GM18868 (cell line): ENCODE measurements at regions not wholly inside any gene's neighbourhood (a gene's known extent, or its start where the extent isn't known, plus 50 kb on each side); places are given as distances from the start of the nearest gene placed in this dataset.

ENCODE experiments used
- ATAC-seq: cut with Tn5 transposase; IDR thresholded peaks from one replicate; pipeline ENCODE4 v1.9.1; 2021; ENCODE audit warnings: mild to moderate bottlenecking, moderate library complexity; ENCODE audit not compliant: unreplicated experiment

GRCh38 chr11:70669871-70670675, 271.7 kb downstream of the CTTN start:
- ATAC-seq = no peak

DNA sequence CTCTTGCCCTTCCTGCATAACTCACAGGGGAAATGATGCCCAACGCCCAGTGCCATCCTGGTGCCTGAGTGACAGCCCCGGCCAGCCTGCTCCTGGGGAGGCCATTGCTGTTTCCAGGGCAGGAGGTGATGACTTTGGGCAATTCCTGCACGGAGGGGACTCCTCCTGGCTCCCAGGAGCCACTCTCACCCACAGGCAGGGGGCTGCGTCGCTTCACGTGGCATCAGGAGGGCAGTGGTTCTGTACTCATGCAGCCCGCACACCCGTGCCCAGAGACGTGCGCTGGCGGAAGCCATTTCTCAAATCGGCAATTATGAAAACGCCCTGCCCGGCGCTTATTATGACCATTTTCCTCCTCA, 272.3 kb downstream of the CTTN start:
- ATAC-seq = no peak

GRCh38 chr11:70671083-70671482, 272.8 kb downstream of the CTTN start:
- no peak for ATAC-seq

GRCh38 chr11:70671611-70672010, 273.3 kb downstream of the CTTN start:
- ATAC-seq = no peak

- no peak for ATAC-seq
Measured at GRCh38 chr11:70672991-70673653, 274.8 kb downstream of the CTTN start.

DNA sequence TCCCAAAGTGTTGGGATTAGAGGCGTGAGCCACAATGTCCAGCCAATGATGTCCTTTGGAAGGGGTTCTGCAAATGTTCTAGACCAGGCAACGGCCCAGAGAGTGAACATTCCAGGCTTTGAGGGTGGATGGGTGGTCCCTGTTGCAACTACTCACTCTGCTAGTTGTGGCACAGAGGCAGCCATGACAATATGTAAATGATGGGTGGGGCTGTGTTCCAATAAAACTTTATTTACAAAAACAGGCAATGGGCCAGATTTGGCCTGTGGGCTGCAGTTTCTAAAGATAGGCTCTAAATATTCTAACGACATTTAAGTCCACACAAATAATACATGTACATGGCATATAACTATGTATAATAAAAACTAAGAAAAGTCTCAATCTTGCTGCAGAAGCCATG, 276.3 kb downstream of the CTTN start:
- no peak for ATAC-seq

DNA sequence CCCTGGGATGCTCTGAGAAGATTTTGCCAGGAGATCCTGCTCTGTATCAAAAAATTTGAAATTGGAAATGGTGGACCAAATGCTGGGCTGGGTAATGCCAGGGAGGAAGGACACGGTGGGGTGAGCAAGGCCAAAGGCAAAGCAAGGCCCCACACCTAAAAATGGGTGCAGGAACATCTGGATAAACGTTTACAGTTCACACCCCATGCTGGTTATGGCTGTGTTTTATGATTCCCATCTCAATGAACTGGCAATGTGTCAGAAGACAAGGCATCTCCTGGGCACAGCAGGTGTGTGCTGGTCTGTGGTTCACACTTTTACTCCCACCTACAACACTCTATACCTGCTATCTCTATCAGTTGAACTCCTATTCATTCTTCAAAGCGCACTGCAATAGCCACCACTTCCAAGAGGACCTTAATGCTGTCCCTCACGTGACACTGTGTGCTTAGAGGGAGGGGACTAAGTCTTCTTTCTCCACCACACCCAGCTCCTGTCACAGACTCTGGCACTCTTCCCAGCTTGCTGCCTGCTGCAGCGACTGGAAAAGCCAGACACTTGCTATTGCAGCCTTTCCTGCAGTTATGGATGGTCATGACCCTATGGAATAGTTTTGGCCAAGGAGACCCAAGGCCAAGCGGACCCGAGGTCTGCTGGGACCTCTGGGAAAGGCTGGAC, 277.5 kb downstream of the CTTN start:
- ATAC-seq = no peak

DNA sequence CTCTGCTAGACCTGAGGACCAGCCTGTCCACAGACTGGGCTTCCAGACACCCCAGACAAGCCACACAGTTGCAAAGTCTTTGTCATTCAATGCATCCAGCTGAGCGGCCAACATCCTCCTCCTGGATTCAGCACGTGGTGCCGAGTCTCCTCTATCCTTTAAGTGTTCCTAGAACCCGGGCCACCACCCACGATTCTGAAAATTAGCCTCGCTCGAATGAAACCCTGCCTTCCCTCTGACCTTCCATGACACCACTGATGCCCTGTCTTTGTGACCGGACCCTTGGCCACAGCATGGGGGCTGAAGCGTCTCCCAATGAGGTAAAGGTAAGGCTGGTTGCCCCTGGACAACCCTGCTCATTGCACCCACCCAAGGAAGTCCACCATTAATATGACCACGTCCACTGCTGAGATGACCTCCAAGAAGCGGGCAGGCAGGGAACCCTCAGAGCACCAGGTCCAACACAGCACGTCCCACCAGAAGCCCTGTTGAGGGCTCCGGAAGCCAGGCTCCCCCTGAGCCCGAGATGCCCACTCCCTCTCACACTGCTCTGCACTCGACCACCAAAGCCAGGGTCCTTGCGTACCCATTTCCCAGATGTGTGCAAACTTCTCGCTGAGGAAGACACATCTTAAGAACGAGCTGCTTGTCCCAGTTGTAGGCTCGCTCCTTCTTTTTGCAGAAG, 279.0 kb downstream of the CTTN start:
- ATAC-seq = no peak

- no peak for ATAC-seq
Measured at GRCh38 chr11:70678931-70679900, 280.9 kb downstream of the CTTN start.

DNA sequence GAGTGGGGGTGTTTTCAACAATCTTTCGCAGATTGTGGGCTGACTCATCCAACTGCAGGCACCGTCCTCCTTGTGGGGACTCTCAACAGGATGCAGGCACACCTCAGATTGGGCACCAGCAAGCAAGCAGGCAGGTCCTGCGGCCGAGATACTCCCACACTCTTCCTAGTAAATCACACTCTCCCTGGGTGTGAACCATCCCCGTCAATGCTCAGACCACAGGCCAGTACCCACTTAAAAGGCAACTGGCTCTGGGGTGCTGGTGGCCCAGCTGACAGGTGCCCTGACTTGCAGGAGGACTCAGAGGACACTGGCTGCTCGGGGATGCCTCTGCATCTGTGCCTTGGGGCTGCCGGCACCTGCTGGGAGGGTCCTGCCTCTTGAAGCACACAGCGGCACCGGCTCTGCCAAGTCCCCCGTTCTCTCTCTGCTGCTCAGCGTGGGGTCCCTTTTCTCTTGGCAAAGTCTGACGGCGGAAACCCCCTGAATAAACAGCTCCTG, 282.5 kb downstream of the CTTN start:
- no peak for ATAC-seq

- no peak for ATAC-seq
Measured at GRCh38 chr11:70682056-70682455, 283.7 kb downstream of the CTTN start.

DNA sequence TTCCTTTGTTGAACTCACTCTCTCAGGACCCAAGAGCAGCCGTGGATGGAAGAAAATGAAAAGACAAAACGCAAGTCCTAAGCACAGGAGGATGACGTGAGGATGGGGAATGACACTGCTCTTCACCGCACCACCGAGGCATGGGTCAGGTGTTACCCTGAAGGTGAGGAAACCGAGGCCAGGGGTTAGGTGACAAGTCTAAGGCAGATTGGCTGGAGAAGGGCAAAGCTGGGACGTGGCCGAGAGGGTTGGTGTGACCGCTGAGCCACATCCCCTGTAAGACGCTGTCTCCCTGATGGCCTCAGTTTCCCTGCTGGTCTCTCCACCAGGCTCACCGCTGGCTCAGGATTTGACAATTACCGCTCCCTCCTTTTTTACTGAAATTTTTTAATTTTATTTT, 284.4 kb downstream of the CTTN start:
- ATAC-seq = no peak

- no peak for ATAC-seq
Measured at GRCh38 chr11:70687716-70688115, 289.4 kb downstream of the CTTN start.

DNA sequence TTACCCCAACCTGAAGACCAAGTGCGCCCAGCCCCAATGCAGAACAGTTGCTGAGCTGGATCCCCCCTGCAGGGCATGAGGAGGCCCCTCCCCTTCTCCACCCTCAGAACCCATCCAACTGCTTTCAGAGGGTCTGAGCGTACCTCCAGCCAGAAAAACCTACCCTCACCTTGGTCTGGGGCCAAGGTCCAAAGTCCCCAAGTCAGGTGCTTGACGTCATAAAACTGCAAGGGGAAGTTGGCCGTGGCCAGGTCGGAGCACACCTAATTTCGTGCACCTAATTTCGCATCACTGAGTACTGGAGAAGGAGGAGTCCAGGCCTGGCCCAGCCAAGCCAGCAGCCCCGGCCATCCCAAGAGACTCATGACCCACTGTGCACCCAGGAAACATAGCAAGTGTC, 289.8 kb downstream of the CTTN start:
- ATAC-seq = no peak

DNA sequence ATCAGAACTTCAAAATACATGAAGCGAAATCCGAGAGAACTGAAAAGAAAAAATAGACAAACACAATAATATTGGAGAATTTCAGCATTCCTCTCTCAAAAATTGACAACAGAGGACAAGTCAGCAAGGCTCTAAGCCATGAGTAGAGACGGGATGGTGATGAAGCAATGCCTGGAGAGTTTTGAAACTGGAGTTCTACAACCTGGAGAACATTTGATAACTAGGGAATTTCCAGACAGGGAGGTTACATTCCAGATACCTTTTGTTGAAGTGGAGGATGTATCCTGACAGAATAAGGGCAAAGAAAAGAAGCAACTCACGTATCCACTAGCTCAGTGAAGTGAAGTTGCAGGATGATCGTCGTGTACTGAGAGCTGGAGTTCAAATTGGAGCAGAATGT, 291.4 kb downstream of the CTTN start:
- no peak for ATAC-seq

DNA sequence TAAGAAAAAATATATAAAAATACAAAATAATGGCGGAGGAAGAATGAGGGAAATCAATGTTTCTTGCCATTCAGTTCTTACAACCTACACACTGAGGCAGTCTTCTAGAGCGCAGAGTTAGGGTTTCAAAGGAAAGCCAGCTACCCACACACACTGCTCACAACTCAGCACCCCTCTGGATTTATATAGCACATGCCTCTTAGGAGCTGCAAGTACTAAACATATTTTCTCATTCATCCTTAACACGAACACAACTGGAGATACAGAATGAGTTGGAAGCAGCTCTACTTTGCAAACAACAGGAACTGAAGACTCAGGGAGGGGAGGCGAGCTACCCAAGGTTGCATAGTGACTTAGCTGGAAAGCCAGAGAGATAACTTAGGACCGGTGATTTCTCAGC, 293.8 kb downstream of the CTTN start:
- no peak for ATAC-seq

DNA sequence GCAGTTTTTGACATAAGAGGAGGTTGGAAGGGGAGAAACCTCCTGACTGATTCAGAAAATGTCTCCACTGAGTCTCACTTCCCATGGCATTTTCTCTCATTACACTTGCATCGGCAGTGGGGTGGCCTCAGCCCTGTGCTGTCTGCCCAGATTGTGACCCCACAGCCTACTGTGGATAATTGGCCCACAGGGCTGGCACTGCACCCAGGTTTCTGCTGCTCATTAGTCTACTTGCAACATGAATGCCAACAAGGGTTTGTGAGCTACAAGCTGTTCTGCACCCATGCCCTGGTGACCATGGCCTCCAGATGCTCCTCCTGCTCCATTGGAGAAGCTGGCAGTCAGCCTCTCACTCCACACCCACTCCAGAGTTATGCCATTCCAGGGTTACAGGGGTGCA, 296.0 kb downstream of the CTTN start:
- ATAC-seq = no peak

DNA sequence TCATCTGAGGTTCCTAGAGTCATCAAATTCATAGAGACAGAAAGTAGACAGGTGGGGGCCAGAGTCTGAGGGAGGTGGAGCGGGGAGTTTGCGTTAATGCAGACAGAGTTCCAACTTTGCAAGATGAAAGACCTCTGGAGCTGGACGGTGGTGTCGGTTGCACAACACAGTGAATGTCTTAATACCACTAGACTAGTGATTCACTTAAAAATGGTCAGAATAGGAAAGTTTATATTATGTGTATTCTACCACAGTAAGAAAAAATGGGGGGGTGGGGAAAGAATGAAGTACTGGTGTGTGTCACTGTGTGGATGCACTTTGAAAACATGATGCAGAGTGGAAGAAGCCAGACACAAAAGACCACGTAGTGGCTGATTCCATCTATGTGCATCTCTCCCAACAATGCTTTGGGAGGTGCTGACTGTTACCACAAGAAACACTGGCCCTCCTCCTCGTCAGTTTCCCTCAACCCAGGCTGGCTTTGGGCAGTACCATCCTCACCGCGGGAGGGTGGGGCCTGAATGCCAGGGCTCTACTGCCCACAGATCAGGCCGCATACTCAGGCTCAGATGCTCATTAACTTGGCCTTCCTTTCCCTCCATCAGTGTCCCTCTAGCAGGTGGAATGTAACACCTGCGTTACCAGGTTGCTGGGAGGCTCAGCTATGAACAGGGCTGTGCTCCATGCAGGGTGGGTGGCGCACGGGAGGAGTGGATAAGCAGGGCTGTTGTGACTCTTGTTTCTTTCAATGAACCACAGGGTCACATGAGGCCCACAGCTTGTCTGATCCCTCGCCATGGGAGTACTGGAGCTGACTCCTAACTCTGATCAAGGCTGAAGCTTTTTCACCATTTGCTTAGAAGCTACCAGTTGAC, 297.0 kb downstream of the CTTN start:
- no peak for ATAC-seq

GRCh38 chr11:70696076-70696475, 297.7 kb downstream of the CTTN start:
- no peak for ATAC-seq
